Tibial artery (tissue), 4 donors: ENCODE measurements at regions not wholly inside any gene's neighbourhood (a gene's known extent, or its start where the extent isn't known, plus 50 kb on each side); places are given as distances from the start of the nearest gene placed in this dataset.

ENCODE experiments used
- DNase-seq, 2 donors: peaks; one replicate each; pipeline ENCODE4 v3.0.0-alpha.2; 2019
- H3K27ac ChIP-seq, 2 donors: fragments of 200-600 bp; sonication (generic) in 1 of 2; 1 replicate in 1 of 2; 2 replicates in 1 of 2; pipeline ENCODE4 v1.5.1; 2018 to 2019; ENCODE audit warnings: mild to moderate bottlenecking in 1 of 2
- H3K27me3 ChIP-seq, 2 donors: fragments of 200-600 bp; sonication (generic) in 1 of 2; one replicate each; pipeline versions ENCODE4 v1.5.1 to v1.6.0; 2016 to 2019
- H3K36me3 ChIP-seq, 3 donors: fragments of 200-600 bp; sonication (generic) in 2 of 3; one replicate each; pipeline ENCODE4 v1.5.1; 2016 to 2019; ENCODE audit warnings: mild to moderate bottlenecking in 2 of 3
- H3K4me1 ChIP-seq, 4 donors: fragments of 200-600 bp; sonication (generic) in 2 of 4; 1 replicate in 3 of 4; 2 replicates in 1 of 4; pipeline ENCODE4 v1.5.1; 2016 to 2019
- H3K4me3 ChIP-seq, 2 donors: fragments of 200-600 bp; sonication (generic) in 1 of 2; 1 replicate in 1 of 2; 2 replicates in 1 of 2; pipeline ENCODE4 v1.5.1; 2018 to 2019; ENCODE audit warnings: mild to moderate bottlenecking in 2 of 2
- H3K9me3 ChIP-seq, 3 donors: fragments of 200-600 bp; sonication (generic) in 1 of 3; one replicate each; pipeline ENCODE4 v1.5.1; 2016 to 2019
- intact Hi-C: fragments of 100-400 bp; cut with DNase I; formaldehyde crosslinking; loops from one replicate; pipeline ENCODE4 v1.15.0; 2023; ENCODE audit warnings: low total_unique reads
- TF ChIP-seq, protein P1 (sequence below), 2 experiments: fragments of 200-600 bp in 1 of 2; fragments of 450-650 bp in 1 of 2; IDR thresholded peaks; one replicate each; pipeline ENCODE4 v1.5.1; 2017 to 2019; ENCODE audit warnings: antibody characterized with exemption in 2 of 2, mild to moderate bottlenecking in 1 of 2, moderate library complexity in 1 of 2

GRCh38 chrX:150163221-150163930 is 199.7 kb upstream of the MAMLD1 start:
- no peaks in the 10 kb centered on the region for H3K27me3 ChIP-seq

GRCh38 chrX:150163956-150164726 is 199.0 kb upstream of the MAMLD1 start:
- TF ChIP-seq, protein P1, sequence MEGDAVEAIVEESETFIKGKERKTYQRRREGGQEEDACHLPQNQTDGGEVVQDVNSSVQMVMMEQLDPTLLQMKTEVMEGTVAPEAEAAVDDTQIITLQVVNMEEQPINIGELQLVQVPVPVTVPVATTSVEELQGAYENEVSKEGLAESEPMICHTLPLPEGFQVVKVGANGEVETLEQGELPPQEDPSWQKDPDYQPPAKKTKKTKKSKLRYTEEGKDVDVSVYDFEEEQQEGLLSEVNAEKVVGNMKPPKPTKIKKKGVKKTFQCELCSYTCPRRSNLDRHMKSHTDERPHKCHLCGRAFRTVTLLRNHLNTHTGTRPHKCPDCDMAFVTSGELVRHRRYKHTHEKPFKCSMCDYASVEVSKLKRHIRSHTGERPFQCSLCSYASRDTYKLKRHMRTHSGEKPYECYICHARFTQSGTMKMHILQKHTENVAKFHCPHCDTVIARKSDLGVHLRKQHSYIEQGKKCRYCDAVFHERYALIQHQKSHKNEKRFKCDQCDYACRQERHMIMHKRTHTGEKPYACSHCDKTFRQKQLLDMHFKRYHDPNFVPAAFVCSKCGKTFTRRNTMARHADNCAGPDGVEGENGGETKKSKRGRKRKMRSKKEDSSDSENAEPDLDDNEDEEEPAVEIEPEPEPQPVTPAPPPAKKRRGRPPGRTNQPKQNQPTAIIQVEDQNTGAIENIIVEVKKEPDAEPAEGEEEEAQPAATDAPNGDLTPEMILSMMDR (IDR thresholded peaks at IDR 0.05), result no peak
- Histone ChIP-seq H3K36me3 (no peaks in the 10 kb centered on the region), H3K9me3 (no peaks in the 10 kb centered on the region), H3K4me1 (peaks cover 0 to 3% (median 2%) of the 10 kb centered on the region in 4 donors), H3K4me3 (no peak overlapping the region), H3K27me3 (no peaks in the 10 kb centered on the region), H3K27ac (no peak overlapping the region)
- intact Hi-C loops, result no loop called here
- no peak for DNase-seq

More at GRCh38 chrX:150163221-150163930, 199.7 kb upstream of the MAMLD1 start:
- no peak for DNase-seq
- Histone ChIP-seq H3K4me1 (peaks cover 0 to 3% (median 2%) of the 10 kb centered on the region in 4 donors), H3K9me3 (no peaks in the 10 kb centered on the region), H3K4me3 (no peak overlapping the region), H3K27ac (no peak overlapping the region), H3K36me3 (no peaks in the 10 kb centered on the region)
- intact Hi-C loops, result no loop called here
- TF ChIP-seq, protein P1 (IDR thresholded peaks at IDR 0.05), result no peak

- TF ChIP-seq, protein P1 (IDR thresholded peaks at IDR 0.05), result no peak
- no peak overlapping the region for H3K27ac ChIP-seq
- H3K4me1 ChIP-seq, result peaks cover 0 to 3% (median 2%) of the 10 kb centered on the region in 4 donors
- no peaks in the 10 kb centered on the region for H3K27me3 ChIP-seq
- H3K9me3 ChIP-seq, result no peaks in the 10 kb centered on the region
- H3K4me3 ChIP-seq, result no peak overlapping the region
- H3K36me3 ChIP-seq, result no peaks in the 10 kb centered on the region
- DNase-seq, result no peak
- intact Hi-C loops, result no loop called here
These were observed 198.0 kb upstream of the MAMLD1 start for GRCh38 chrX:150164971-150165600.

- H3K4me1 ChIP-seq, result peaks cover 0 to 3% (median 2%) of the 10 kb centered on the region in 4 donors
- TF ChIP-seq, protein P1 (IDR thresholded peaks at IDR 0.05), result no peak
- no peak overlapping the region for H3K27ac ChIP-seq
- H3K9me3 ChIP-seq, result no peaks in the 10 kb centered on the region
- H3K4me3 ChIP-seq, result no peak overlapping the region
- H3K36me3 ChIP-seq, result no peaks in the 10 kb centered on the region
- H3K27me3 ChIP-seq, result no peaks in the 10 kb centered on the region
- intact Hi-C loops, result no loop called here
- DNase-seq, result no peak
These were observed 197.1 kb upstream of the MAMLD1 start for GRCh38 chrX:150165776-150166610.
